ENCODE measurements at regions not wholly inside any gene's neighbourhood (a gene's known extent, or its start where the extent isn't known, plus 50 kb on each side); places are given as distances from the start of the nearest gene placed in this dataset.
A peak's percentile ranks its signal among the peaks of the same experiment; 100 is the strongest.

- TF ChIP-seq MAX (IDR thresholded peaks at IDR 0.05; ENCODE audit: low read depth) = no peak
- TF ChIP-seq ZBTB33 (IDR thresholded peaks at IDR 0.05; ENCODE audit: borderline replicate concordance, low read depth) = no peak
- TF ChIP-seq TAF1 (IDR thresholded peaks at IDR 0.05; ENCODE audit: borderline replicate concordance, low read depth, low read length) = no peak
- peak; percentile 99 for TF ChIP-seq GATA2 (CRISPR knock-in tag; IDR thresholded peaks at IDR 0.05)
- no peak for TF ChIP-seq FOSL2 (IDR thresholded peaks at IDR 0.05; ENCODE audit: borderline replicate concordance, low read depth)
- TF ChIP-seq RAD21 (IDR thresholded peaks at IDR 0.05; ENCODE audit: low read length) = peak; percentile 26
- TF ChIP-seq RCOR1 (IDR thresholded peaks at IDR 0.05; ENCODE audit: low read length) = peak; percentile 95
Measured at GRCh38 chr3:181252631-181253030, 263.1 kb upstream of the DNAJC19 start (continued).

- POLR2A ChIA-PET = no interaction called here
- Histone ChIP-seq H3K27me3 (ENCODE audit: insufficient read depth) (no peaks in the 10 kb centered on the region), H2AFZ (ENCODE audit: low read depth) (no peak overlapping the region), H4K20me1 (ENCODE audit: insufficient read depth) (no peaks in the 10 kb centered on the region), H3K4me2 (no peak overlapping the region), H3K9me3 (no peaks in the 10 kb centered on the region), H3K9me2 (no peaks in the 10 kb centered on the region), H3K79me2 (ENCODE audit: insufficient read depth) (no peaks in the 10 kb centered on the region), H3K36me3 (replicated peaks in 1 of 2; ENCODE audit: control insufficient read depth in 1 of 2, insufficient read depth in 2 of 2, low read length in 1 of 2) (no peaks in the 10 kb centered on the region), H3K9ac (no peak overlapping the region), H3K4me1 (ENCODE audit: control insufficient read depth in 1 of 2, insufficient read depth in 2 of 2, low read depth in 1 of 2, low read length in 1 of 2) (peaks cover 0 to 13% of the 10 kb centered on the region in 2 experiments; a peak in 2 of 4 replicates), H3F3A (replicated peaks; ENCODE audit: insufficient read depth) (no peaks in the 10 kb centered on the region), H3K4me3 (ENCODE audit: low read depth in 2 of 2, low read length in 1 of 2) (no peak overlapping the region), H3K27ac (ENCODE audit: low read depth in 2 of 2, low read length in 1 of 2) (no peak overlapping the region)
- TF ChIP-seq MXI1 (IDR thresholded peaks at IDR 0.05; ENCODE audit: low read depth, low read length) = no peak
- TF ChIP-seq CTCF (IDR thresholded peaks at IDR 0.05) = no peak
- no peak for TF ChIP-seq USF2 (IDR thresholded peaks at IDR 0.05; ENCODE audit: borderline replicate concordance, low read depth, low read length)
- TF ChIP-seq TCF12 (IDR thresholded peaks at IDR 0.05) = no peak
- TF ChIP-seq RAD21 (IDR thresholded peaks at IDR 0.05; ENCODE audit: low read length) = no peak
- no peak for TF ChIP-seq RFX5 (IDR thresholded peaks at IDR 0.05; ENCODE audit: low read length)
- TF ChIP-seq GATA2 (CRISPR knock-in tag; IDR thresholded peaks at IDR 0.05) = no peak
- 17% methylated on average over 2 of the region's 3 CpGs for WGBS (ENCODE audit: low lambda C conversion rate)
- CTCF ChIA-PET = interaction anchor here (1.5 to 5.7 kb wide), 2 partner anchors 22 to 28 kb away, joined by 3 to 40 read pairs; no protein-coding TSS in a partner anchor
- DNase-seq = no peak
Measured at GRCh38 chr3:181250714-181251113, 261.2 kb upstream of the DNAJC19 start.

Data from SK-N-SH (cell line).